ENCODE measurements at regions not wholly inside any gene's neighbourhood (a gene's known extent, or its start where the extent isn't known, plus 50 kb on each side); places are given as distances from the start of the nearest gene placed in this dataset.

DNA sequence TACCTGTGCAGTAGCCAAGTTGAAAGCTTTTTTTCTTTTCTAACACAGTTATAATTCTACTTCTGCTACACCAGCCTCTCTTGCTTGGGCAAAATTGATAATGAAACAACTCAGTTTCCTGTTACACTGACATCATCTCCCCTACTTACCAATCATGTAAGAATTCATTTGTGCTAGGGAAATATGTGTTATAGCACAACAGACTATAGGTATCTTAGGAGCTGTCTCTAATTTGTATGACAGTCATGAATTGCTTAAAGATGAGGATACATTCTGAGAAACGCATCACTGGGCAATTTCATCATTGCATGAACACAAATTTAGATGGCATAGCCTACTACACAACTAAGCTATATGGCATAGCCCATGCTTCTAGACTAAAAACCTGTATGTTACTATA lies 246.3 kb upstream of the ANKRD50 start (continued):
- TF ChIP-seq, protein P1, sequence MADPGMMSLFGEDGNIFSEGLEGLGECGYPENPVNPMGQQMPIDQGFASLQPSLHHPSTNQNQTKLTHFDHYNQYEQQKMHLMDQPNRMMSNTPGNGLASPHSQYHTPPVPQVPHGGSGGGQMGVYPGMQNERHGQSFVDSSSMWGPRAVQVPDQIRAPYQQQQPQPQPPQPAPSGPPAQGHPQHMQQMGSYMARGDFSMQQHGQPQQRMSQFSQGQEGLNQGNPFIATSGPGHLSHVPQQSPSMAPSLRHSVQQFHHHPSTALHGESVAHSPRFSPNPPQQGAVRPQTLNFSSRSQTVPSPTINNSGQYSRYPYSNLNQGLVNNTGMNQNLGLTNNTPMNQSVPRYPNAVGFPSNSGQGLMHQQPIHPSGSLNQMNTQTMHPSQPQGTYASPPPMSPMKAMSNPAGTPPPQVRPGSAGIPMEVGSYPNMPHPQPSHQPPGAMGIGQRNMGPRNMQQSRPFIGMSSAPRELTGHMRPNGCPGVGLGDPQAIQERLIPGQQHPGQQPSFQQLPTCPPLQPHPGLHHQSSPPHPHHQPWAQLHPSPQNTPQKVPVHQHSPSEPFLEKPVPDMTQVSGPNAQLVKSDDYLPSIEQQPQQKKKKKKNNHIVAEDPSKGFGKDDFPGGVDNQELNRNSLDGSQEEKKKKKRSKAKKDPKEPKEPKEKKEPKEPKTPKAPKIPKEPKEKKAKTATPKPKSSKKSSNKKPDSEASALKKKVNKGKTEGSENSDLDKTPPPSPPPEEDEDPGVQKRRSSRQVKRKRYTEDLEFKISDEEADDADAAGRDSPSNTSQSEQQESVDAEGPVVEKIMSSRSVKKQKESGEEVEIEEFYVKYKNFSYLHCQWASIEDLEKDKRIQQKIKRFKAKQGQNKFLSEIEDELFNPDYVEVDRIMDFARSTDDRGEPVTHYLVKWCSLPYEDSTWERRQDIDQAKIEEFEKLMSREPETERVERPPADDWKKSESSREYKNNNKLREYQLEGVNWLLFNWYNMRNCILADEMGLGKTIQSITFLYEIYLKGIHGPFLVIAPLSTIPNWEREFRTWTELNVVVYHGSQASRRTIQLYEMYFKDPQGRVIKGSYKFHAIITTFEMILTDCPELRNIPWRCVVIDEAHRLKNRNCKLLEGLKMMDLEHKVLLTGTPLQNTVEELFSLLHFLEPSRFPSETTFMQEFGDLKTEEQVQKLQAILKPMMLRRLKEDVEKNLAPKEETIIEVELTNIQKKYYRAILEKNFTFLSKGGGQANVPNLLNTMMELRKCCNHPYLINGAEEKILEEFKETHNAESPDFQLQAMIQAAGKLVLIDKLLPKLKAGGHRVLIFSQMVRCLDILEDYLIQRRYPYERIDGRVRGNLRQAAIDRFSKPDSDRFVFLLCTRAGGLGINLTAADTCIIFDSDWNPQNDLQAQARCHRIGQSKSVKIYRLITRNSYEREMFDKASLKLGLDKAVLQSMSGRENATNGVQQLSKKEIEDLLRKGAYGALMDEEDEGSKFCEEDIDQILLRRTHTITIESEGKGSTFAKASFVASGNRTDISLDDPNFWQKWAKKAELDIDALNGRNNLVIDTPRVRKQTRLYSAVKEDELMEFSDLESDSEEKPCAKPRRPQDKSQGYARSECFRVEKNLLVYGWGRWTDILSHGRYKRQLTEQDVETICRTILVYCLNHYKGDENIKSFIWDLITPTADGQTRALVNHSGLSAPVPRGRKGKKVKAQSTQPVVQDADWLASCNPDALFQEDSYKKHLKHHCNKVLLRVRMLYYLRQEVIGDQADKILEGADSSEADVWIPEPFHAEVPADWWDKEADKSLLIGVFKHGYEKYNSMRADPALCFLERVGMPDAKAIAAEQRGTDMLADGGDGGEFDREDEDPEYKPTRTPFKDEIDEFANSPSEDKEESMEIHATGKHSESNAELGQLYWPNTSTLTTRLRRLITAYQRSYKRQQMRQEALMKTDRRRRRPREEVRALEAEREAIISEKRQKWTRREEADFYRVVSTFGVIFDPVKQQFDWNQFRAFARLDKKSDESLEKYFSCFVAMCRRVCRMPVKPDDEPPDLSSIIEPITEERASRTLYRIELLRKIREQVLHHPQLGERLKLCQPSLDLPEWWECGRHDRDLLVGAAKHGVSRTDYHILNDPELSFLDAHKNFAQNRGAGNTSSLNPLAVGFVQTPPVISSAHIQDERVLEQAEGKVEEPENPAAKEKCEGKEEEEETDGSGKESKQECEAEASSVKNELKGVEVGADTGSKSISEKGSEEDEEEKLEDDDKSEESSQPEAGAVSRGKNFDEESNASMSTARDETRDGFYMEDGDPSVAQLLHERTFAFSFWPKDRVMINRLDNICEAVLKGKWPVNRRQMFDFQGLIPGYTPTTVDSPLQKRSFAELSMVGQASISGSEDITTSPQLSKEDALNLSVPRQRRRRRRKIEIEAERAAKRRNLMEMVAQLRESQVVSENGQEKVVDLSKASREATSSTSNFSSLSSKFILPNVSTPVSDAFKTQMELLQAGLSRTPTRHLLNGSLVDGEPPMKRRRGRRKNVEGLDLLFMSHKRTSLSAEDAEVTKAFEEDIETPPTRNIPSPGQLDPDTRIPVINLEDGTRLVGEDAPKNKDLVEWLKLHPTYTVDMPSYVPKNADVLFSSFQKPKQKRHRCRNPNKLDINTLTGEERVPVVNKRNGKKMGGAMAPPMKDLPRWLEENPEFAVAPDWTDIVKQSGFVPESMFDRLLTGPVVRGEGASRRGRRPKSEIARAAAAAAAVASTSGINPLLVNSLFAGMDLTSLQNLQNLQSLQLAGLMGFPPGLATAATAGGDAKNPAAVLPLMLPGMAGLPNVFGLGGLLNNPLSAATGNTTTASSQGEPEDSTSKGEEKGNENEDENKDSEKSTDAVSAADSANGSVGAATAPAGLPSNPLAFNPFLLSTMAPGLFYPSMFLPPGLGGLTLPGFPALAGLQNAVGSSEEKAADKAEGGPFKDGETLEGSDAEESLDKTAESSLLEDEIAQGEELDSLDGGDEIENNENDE (IDR thresholded peaks at IDR 0.05; ENCODE audit: insufficient replicate concordance, low read length) = no peak
- TF ChIP-seq RXRA (IDR thresholded peaks at IDR 0.05; ENCODE audit: insufficient read depth, low read depth, low read length) (no peak), EP300 (IDR thresholded peaks at IDR 0.05; ENCODE audit: borderline replicate concordance in 1 of 2, low read depth in 2 of 2, low read length in 2 of 2) (no peak), BCL11A (IDR thresholded peaks at IDR 0.05; ENCODE audit: low read depth in 2 of 2, low read length in 2 of 2) (no peak)
- TF ChIP-seq, protein P2, sequence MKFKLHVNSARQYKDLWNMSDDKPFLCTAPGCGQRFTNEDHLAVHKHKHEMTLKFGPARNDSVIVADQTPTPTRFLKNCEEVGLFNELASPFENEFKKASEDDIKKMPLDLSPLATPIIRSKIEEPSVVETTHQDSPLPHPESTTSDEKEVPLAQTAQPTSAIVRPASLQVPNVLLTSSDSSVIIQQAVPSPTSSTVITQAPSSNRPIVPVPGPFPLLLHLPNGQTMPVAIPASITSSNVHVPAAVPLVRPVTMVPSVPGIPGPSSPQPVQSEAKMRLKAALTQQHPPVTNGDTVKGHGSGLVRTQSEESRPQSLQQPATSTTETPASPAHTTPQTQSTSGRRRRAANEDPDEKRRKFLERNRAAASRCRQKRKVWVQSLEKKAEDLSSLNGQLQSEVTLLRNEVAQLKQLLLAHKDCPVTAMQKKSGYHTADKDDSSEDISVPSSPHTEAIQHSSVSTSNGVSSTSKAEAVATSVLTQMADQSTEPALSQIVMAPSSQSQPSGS (IDR thresholded peaks at IDR 0.05; ENCODE audit: low read length) = no peak

Data from H1 (cell line).